ENCODE measurements at regions not wholly inside any gene's neighbourhood (a gene's known extent, or its start where the extent isn't known, plus 50 kb on each side); places are given as distances from the start of the nearest gene placed in this dataset.

GRCh38 chr5:21237461-21237860 lies 1249.5 kb upstream of the CDH18 start:
- Mint-ChIP-seq H3K27me3 (no peaks in the 10 kb centered on the region), H3K9me3 (peaks cover 0 to 5% (median 4%) of the 10 kb centered on the region in 8 donors), H3K4me3 (no peak overlapping the region), H3K36me3 (no peaks in the 10 kb centered on the region), H3K4me1 (no peaks in the 10 kb centered on the region), H3K27ac (no peak overlapping the region)
- Histone ChIP-seq H3K4me1 (ENCODE audit: insufficient read depth, low read length) (no peaks in the 10 kb centered on the region), H3K9me3 (ENCODE audit: control insufficient read depth in 1 of 2, low read length in 2 of 2) (no peaks in the 10 kb centered on the region), H3K27ac (ENCODE audit: low read depth, low read length) (no peak overlapping the region), H3K36me3 (ENCODE audit: insufficient read depth, low read length) (no peaks in the 10 kb centered on the region), H3K27me3 (ENCODE audit: insufficient read depth, low read length) (no peaks in the 10 kb centered on the region), H3K4me3 (ENCODE audit: low read length in 2 of 2) (no peak overlapping the region)
- intact Hi-C loops (cut with micrococcal nuclease): no loop called here
- ChIA-PET POLR2A (ENCODE audit: partially characterized antibody) (no interaction called here), CTCF (ENCODE audit: partially characterized antibody) (no interaction called here)
- DNase-seq: no peak

GRCh38 chr5:21236971-21237427 lies 1249.0 kb upstream of the CDH18 start:
- Histone ChIP-seq H3K4me1 (ENCODE audit: insufficient read depth, low read length) (no peaks in the 10 kb centered on the region), H3K9me3 (ENCODE audit: control insufficient read depth in 1 of 2, low read length in 2 of 2) (no peaks in the 10 kb centered on the region), H3K27ac (ENCODE audit: low read depth, low read length) (no peak overlapping the region), H3K27me3 (ENCODE audit: insufficient read depth, low read length) (no peaks in the 10 kb centered on the region), H3K36me3 (ENCODE audit: insufficient read depth, low read length) (no peaks in the 10 kb centered on the region), H3K4me3 (ENCODE audit: low read length in 2 of 2) (no peak overlapping the region)
- H3K4me1 Mint-ChIP-seq: no peaks in the 10 kb centered on the region
- no peaks in the 10 kb centered on the region for H3K27me3 Mint-ChIP-seq
- POLR2A ChIA-PET (ENCODE audit: partially characterized antibody): no interaction called here
- no peaks in the 10 kb centered on the region for H3K36me3 Mint-ChIP-seq
- no peak for DNase-seq
- no peak overlapping the region for H3K4me3 Mint-ChIP-seq
- H3K27ac Mint-ChIP-seq: no peak overlapping the region
- H3K9me3 Mint-ChIP-seq: peaks cover 0 to 5% (median 2%) of the 10 kb centered on the region in 8 donors
- CTCF ChIA-PET (ENCODE audit: partially characterized antibody): no interaction called here
- intact Hi-C loops (cut with micrococcal nuclease): no loop called here

- Mint-ChIP-seq H3K4me3 (no peak overlapping the region), H3K9me3 (peaks cover 0 to 5% (median under 1%) of the 10 kb centered on the region in 8 donors), H3K36me3 (no peaks in the 10 kb centered on the region), H3K27me3 (no peaks in the 10 kb centered on the region), H3K27ac (no peak overlapping the region), H3K4me1 (no peaks in the 10 kb centered on the region)
- H3K27me3 ChIP-seq (ENCODE audit: insufficient read depth, low read length): no peaks in the 10 kb centered on the region
- no peak for DNase-seq
- no peak overlapping the region for H3K27ac ChIP-seq (ENCODE audit: low read depth, low read length)
- POLR2A ChIA-PET (ENCODE audit: partially characterized antibody): no interaction called here
- H3K4me1 ChIP-seq (ENCODE audit: insufficient read depth, low read length): no peaks in the 10 kb centered on the region
- H3K9me3 ChIP-seq (ENCODE audit: control insufficient read depth in 1 of 2, low read length in 2 of 2): no peaks in the 10 kb centered on the region
- CTCF ChIA-PET (ENCODE audit: partially characterized antibody): no interaction called here
- intact Hi-C loops (cut with micrococcal nuclease): no loop called here
- no peak overlapping the region for H3K4me3 ChIP-seq (ENCODE audit: low read length in 2 of 2)
- H3K36me3 ChIP-seq (ENCODE audit: insufficient read depth, low read length): no peaks in the 10 kb centered on the region
These were observed 1248.1 kb upstream of the CDH18 start for GRCh38 chr5:21236104-21236503.

- intact Hi-C loops (cut with micrococcal nuclease): no loop called here
- H3K27ac ChIP-seq (ENCODE audit: low read depth, low read length): no peak overlapping the region
- ChIA-PET POLR2A (ENCODE audit: partially characterized antibody) (no interaction called here), CTCF (ENCODE audit: partially characterized antibody) (no interaction called here)
- Mint-ChIP-seq H3K4me3 (no peak overlapping the region), H3K27me3 (no peaks in the 10 kb centered on the region), H3K9me3 (peaks cover 2 to 16% (median 12%) of the 10 kb centered on the region in 8 donors), H3K27ac (no peak overlapping the region), H3K36me3 (no peaks in the 10 kb centered on the region), H3K4me1 (no peaks in the 10 kb centered on the region)
- H3K4me1 ChIP-seq (ENCODE audit: insufficient read depth, low read length): no peaks in the 10 kb centered on the region
- no peaks in the 10 kb centered on the region for H3K27me3 ChIP-seq (ENCODE audit: insufficient read depth, low read length)
- no peaks in the 10 kb centered on the region for H3K9me3 ChIP-seq (ENCODE audit: control insufficient read depth in 1 of 2, low read length in 2 of 2)
- H3K4me3 ChIP-seq (ENCODE audit: low read length in 2 of 2): no peak overlapping the region
- DNase-seq: no peak
- no peaks in the 10 kb centered on the region for H3K36me3 ChIP-seq (ENCODE audit: insufficient read depth, low read length)
These were observed 1237.4 kb upstream of the CDH18 start for GRCh38 chr5:21225223-21226064.

GRCh38 chr5:21221616-21222015 lies 1233.6 kb upstream of the CDH18 start:
- H3K9me3 ChIP-seq (ENCODE audit: control insufficient read depth in 1 of 2, low read length in 2 of 2): no peaks in the 10 kb centered on the region
- H3K9me3 Mint-ChIP-seq: peaks cover 0 to 19% (median 7%) of the 10 kb centered on the region in 8 donors
- no peaks in the 10 kb centered on the region for H3K27me3 Mint-ChIP-seq
- no peaks in the 10 kb centered on the region for H3K4me1 ChIP-seq (ENCODE audit: insufficient read depth, low read length)
- H3K27me3 ChIP-seq (ENCODE audit: insufficient read depth, low read length): no peaks in the 10 kb centered on the region
- CTCF ChIA-PET (ENCODE audit: partially characterized antibody): no interaction called here
- no peak overlapping the region for H3K4me3 Mint-ChIP-seq
- no peaks in the 10 kb centered on the region for H3K4me1 Mint-ChIP-seq
- no peak overlapping the region for H3K27ac ChIP-seq (ENCODE audit: low read depth, low read length)
- H3K27ac Mint-ChIP-seq: no peak overlapping the region
- no peak overlapping the region for H3K4me3 ChIP-seq (ENCODE audit: low read length in 2 of 2)
- H3K36me3 Mint-ChIP-seq: no peaks in the 10 kb centered on the region
- H3K36me3 ChIP-seq (ENCODE audit: insufficient read depth, low read length): no peaks in the 10 kb centered on the region
- DNase-seq: no peak
- intact Hi-C loops (cut with micrococcal nuclease): no loop called here
- POLR2A ChIA-PET (ENCODE audit: partially characterized antibody): no interaction called here

- H3K9me3 ChIP-seq (ENCODE audit: control insufficient read depth in 1 of 2, low read length in 2 of 2): no peaks in the 10 kb centered on the region
- no peak overlapping the region for H3K27ac ChIP-seq (ENCODE audit: low read depth, low read length)
- no peaks in the 10 kb centered on the region for H3K27me3 ChIP-seq (ENCODE audit: insufficient read depth, low read length)
- Mint-ChIP-seq H3K4me3 (no peak overlapping the region), H3K9me3 (peaks cover 0 to 14% (median 6%) of the 10 kb centered on the region in 8 donors), H3K4me1 (no peaks in the 10 kb centered on the region), H3K27ac (no peak overlapping the region), H3K27me3 (no peaks in the 10 kb centered on the region), H3K36me3 (no peaks in the 10 kb centered on the region)
- H3K36me3 ChIP-seq (ENCODE audit: insufficient read depth, low read length): no peaks in the 10 kb centered on the region
- intact Hi-C loops (cut with micrococcal nuclease): no loop called here
- no peak overlapping the region for H3K4me3 ChIP-seq (ENCODE audit: low read length in 2 of 2)
- POLR2A ChIA-PET (ENCODE audit: partially characterized antibody): no interaction called here
- H3K4me1 ChIP-seq (ENCODE audit: insufficient read depth, low read length): no peaks in the 10 kb centered on the region
- CTCF ChIA-PET (ENCODE audit: partially characterized antibody): no interaction called here
- DNase-seq: no peak
These were observed 1232.0 kb upstream of the CDH18 start for GRCh38 chr5:21219966-21220365.

- DNase-seq: no peak
- Mint-ChIP-seq H3K36me3 (no peaks in the 10 kb centered on the region), H3K27ac (no peak overlapping the region), H3K9me3 (peaks cover 0 to 14% (median 7%) of the 10 kb centered on the region in 8 donors), H3K4me3 (no peak overlapping the region), H3K4me1 (no peaks in the 10 kb centered on the region), H3K27me3 (no peaks in the 10 kb centered on the region)
- intact Hi-C loops (cut with micrococcal nuclease): no loop called here
- ChIA-PET CTCF (ENCODE audit: partially characterized antibody) (no interaction called here), POLR2A (ENCODE audit: partially characterized antibody) (no interaction called here)
- Histone ChIP-seq H3K27ac (ENCODE audit: low read depth, low read length) (no peak overlapping the region), H3K9me3 (ENCODE audit: control insufficient read depth in 1 of 2, low read length in 2 of 2) (no peaks in the 10 kb centered on the region), H3K4me1 (ENCODE audit: insufficient read depth, low read length) (no peaks in the 10 kb centered on the region), H3K27me3 (ENCODE audit: insufficient read depth, low read length) (no peaks in the 10 kb centered on the region), H3K36me3 (ENCODE audit: insufficient read depth, low read length) (no peaks in the 10 kb centered on the region), H3K4me3 (ENCODE audit: low read length in 2 of 2) (no peak overlapping the region)
These were observed 1231.3 kb upstream of the CDH18 start for GRCh38 chr5:21219251-21219650.

Measured in CD4-positive, alpha-beta memory T cell (primary cell).